Keratinocyte (primary cell): ENCODE measurements at regions not wholly inside any gene's neighbourhood (a gene's known extent, or its start where the extent isn't known, plus 50 kb on each side); places are given as distances from the start of the nearest gene placed in this dataset.

ENCODE experiments used
- CTCF ChIP-seq, 3 experiments: IDR thresholded peaks in 1 of 3; conservative IDR thresholded peaks in 1 of 3; optimal IDR thresholded peaks in 1 of 3; 2 replicates in 2 of 3; 3 replicates in 1 of 3; pipeline versions ENCODE3 to v1.5.1; 2011; ENCODE audit warnings: low read length in 3 of 3, mild to moderate bottlenecking in 3 of 3, moderate library complexity in 2 of 3, control low read depth in 1 of 3, inconsistent platforms in 1 of 3; ENCODE audit not compliant: insufficient read depth in 2 of 3; ENCODE audit errors: extremely low read depth in 1 of 3
- EZH2 ChIP-seq: IDR thresholded peaks from one replicate; pipeline ENCODE4 v1.6.1; 2012; ENCODE audit warnings: inconsistent platforms, mild to moderate bottlenecking, low read length, moderate library complexity

GRCh38 chr3:65112751-65113300 lies 425.0 kb upstream of the ADAMTS9 start:
- no peak for TF ChIP-seq CTCF (optimal IDR thresholded peaks at IDR 0.05 in 1 of 3, IDR thresholded peaks at IDR 0.05 in 1 of 3, conservative IDR thresholded peaks at IDR 0.05 in 1 of 3; ENCODE audit: extremely low read depth in 1 of 3, insufficient read depth in 2 of 3, low read length in 3 of 3)
- no peak for TF ChIP-seq EZH2
